IPS-NIHi7 (cell line): ENCODE measurements at regions not wholly inside any gene's neighbourhood (a gene's known extent, or its start where the extent isn't known, plus 50 kb on each side); places are given as distances from the start of the nearest gene placed in this dataset.

Source experiments
- DNase-seq: peaks from one replicate; pipeline ENCODE4 v3.0.0; 2012; ENCODE audit warnings: mixed read lengths; ENCODE audit errors: extremely low spot score

- DNase-seq: no peak
Measured at GRCh38 chr9:1421436-1421835, 371.3 kb downstream of the DMRT2 start.

GRCh38 chr9:1427875-1428274, 377.7 kb downstream of the DMRT2 start:
- no peak for DNase-seq

GRCh38 chr9:1429297-1429696, 379.1 kb downstream of the DMRT2 start:
- DNase-seq: peak; percentile 66

GRCh38 chr9:1431461-1431860, 381.3 kb downstream of the DMRT2 start:
- no peak for DNase-seq

GRCh38 chr9:1434052-1434767, 384.1 kb downstream of the DMRT2 start:
- DNase-seq: peak; percentile 19

GRCh38 chr9:1434811-1435210, 384.7 kb downstream of the DMRT2 start:
- no peak for DNase-seq

GRCh38 chr9:1440256-1440655, 390.1 kb downstream of the DMRT2 start:
- DNase-seq: no peak

- DNase-seq: no peak
Measured at GRCh38 chr9:1442105-1442504, 391.9 kb downstream of the DMRT2 start.

- no peak for DNase-seq
Measured at GRCh38 chr9:1443450-1443849, 393.3 kb downstream of the DMRT2 start.

- no peak for DNase-seq
Measured at GRCh38 chr9:1446671-1447070, 396.5 kb downstream of the DMRT2 start.

GRCh38 chr9:1453636-1454035, 403.5 kb downstream of the DMRT2 start:
- DNase-seq: peak; percentile 47

- no peak for DNase-seq
Measured at GRCh38 chr9:1454211-1454610, 404.1 kb downstream of the DMRT2 start.

GRCh38 chr9:1454616-1455347, 404.6 kb downstream of the DMRT2 start:
- no peak for DNase-seq

GRCh38 chr9:1455766-1456165, 405.6 kb downstream of the DMRT2 start:
- DNase-seq: no peak

- DNase-seq: no peak
Measured at GRCh38 chr9:1456301-1457024, 406.3 kb downstream of the DMRT2 start.

- no peak for DNase-seq
Measured at GRCh38 chr9:1457460-1457859, 407.3 kb downstream of the DMRT2 start.

GRCh38 chr9:1458503-1458902, 408.3 kb downstream of the DMRT2 start:
- DNase-seq: no peak

- peak; percentile 71 for DNase-seq
Measured at GRCh38 chr9:1460143-1460769, 410.1 kb downstream of the DMRT2 start.

- no peak for DNase-seq
Measured at GRCh38 chr9:1461812-1462211, 411.7 kb downstream of the DMRT2 start.

GRCh38 chr9:1462626-1463308, 412.6 kb downstream of the DMRT2 start:
- no peak for DNase-seq

- no peak for DNase-seq
Measured at GRCh38 chr9:1469996-1470395, 419.8 kb downstream of the DMRT2 start.
